Right lobe of liver (tissue), 6 donors: ENCODE measurements at regions not wholly inside any gene's neighbourhood (a gene's known extent, or its start where the extent isn't known, plus 50 kb on each side); places are given as distances from the start of the nearest gene placed in this dataset.
"Not testable (repeated sequence)": the region's sequence is repeated elsewhere in the genome, so short reads cannot be mapped to it uniquely, and the experiment has no call there.

Experiments
- ATAC-seq, 4 donors: fragments of 200-7000 bp; cut with Tn5 transposase; one replicate each; pipeline ENCODE4 v1.9.1; 2020; ENCODE audit warnings: mild to moderate bottlenecking in 4 of 4, moderate library complexity in 4 of 4
- DNase-seq, 3 donors: peaks; one replicate each; pipeline ENCODE4 v3.0.0-alpha.2; 2020
- H3K27ac ChIP-seq, 3 donors: fragments of 200-600 bp; one replicate each; pipeline ENCODE4 v1.8.0; 2022
- H3K27me3 ChIP-seq, 2 donors: fragments of 200-600 bp; one replicate each; pipeline ENCODE4 v1.8.0; 2022
- H3K36me3 ChIP-seq, 4 donors: fragments of 200-600 bp; sonication (generic) in 1 of 4; one replicate each; pipeline versions ENCODE4 v1.5.1 to v1.8.0; 2017 to 2022; ENCODE audit warnings: control low read depth in 1 of 4
- H3K4me1 ChIP-seq, 4 donors: fragments of 200-600 bp; sonication (generic) in 1 of 4; one replicate each; pipeline versions ENCODE4 v1.5.1 to v1.8.0; 2017 to 2022; ENCODE audit warnings: control low read depth in 1 of 4
- H3K4me3 ChIP-seq, 3 donors: fragments of 200-600 bp; one replicate each; pipeline ENCODE4 v1.8.0; 2022
- H3K9me3 ChIP-seq, 4 donors: fragments of 200-600 bp; sonication (generic) in 1 of 4; one replicate each; pipeline versions ENCODE4 v1.5.1 to v1.8.0; 2017 to 2022; ENCODE audit warnings: control low read depth in 1 of 4
- POLR2A ChIP-seq: fragments of 450-650 bp; IDR thresholded peaks from one replicate; pipeline ENCODE4 v1.6.1; 2017; ENCODE audit warnings: antibody characterized with exemption, mild to moderate bottlenecking
- WGBS: methylation state at CpG from one replicate; pipeline ENCODE4 v1.1.6; 2018; ENCODE audit warnings: low coverage, low lambda C conversion rate; ENCODE audit not compliant: insufficient coverage; ENCODE audit errors: missing lambda C conversion rate; 5-methylcytosine and 5-hydroxymethylcytosine counted together
- intact Hi-C, 2 donors: fragments of 100-400 bp; cut with DNase I; formaldehyde crosslinking; loops; one replicate each; pipeline versions ENCODE4 v1.11.2 to v1.14.1; 2022
- TF ChIP-seq, protein P1 (sequence below), 4 donors: fragments of 200-600 bp in 3 of 4; fragments of 450-650 bp in 1 of 4; IDR thresholded peaks; one replicate each; pipeline versions ENCODE4 v1.5.1 to v1.8.0; 2016 to 2022; ENCODE audit warnings: antibody characterized with exemption in 4 of 4, mild to moderate bottlenecking in 2 of 4
- donor health status: DM: no; HTN: yes; CAD: no.
- donor health status: DM: no; HTN: no; CAD: no.
- donor health status: DM: no; HTN: no; CAD: no.
- donor health status: DM: no; HTN: yes; CAD: no.
- donor health status: DM: no; HTN: yes; CAD: no.

GRCh38 chr9:105121861-105122430, 122.5 kb upstream of the SLC44A1 start:
- Histone ChIP-seq H3K27ac (no peak overlapping the region), H3K4me1 (peaks cover 0 to 6% (median 1%) of the 10 kb centered on the region in 4 donors), H3K36me3 (no peaks in the 10 kb centered on the region), H3K4me3 (no peak overlapping the region), H3K9me3 (no peaks in the 10 kb centered on the region), H3K27me3 (no peaks in the 10 kb centered on the region)
- ATAC-seq (no peak), DNase-seq (no peak)
- TF ChIP-seq, protein P1, sequence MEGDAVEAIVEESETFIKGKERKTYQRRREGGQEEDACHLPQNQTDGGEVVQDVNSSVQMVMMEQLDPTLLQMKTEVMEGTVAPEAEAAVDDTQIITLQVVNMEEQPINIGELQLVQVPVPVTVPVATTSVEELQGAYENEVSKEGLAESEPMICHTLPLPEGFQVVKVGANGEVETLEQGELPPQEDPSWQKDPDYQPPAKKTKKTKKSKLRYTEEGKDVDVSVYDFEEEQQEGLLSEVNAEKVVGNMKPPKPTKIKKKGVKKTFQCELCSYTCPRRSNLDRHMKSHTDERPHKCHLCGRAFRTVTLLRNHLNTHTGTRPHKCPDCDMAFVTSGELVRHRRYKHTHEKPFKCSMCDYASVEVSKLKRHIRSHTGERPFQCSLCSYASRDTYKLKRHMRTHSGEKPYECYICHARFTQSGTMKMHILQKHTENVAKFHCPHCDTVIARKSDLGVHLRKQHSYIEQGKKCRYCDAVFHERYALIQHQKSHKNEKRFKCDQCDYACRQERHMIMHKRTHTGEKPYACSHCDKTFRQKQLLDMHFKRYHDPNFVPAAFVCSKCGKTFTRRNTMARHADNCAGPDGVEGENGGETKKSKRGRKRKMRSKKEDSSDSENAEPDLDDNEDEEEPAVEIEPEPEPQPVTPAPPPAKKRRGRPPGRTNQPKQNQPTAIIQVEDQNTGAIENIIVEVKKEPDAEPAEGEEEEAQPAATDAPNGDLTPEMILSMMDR (IDR thresholded peaks at IDR 0.05), result no peak
- TF ChIP-seq POLR2A, result no peak
- 77% methylated on average over 3 of the region's 3 CpGs for WGBS
- intact Hi-C loops, result no loop called here

DNA sequence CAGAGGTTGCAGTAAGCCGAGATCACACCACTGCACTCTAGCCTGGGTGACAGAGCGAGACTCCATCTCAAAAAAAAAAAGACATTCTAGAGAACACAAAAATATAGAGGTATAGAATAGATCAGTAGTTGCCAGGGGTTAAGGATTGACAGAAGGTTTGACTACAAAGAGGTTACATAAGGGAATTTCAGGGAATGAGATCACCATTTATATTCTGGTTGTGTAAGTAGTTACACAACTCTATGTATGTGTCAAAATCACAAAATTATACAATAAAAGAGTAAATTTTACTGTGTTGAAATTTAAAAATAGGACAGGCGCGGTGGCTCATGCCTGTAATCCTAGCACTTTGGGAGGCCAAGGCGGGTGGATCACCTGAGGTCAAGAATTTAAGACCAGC, 119.9 kb upstream of the SLC44A1 start:
- H3K36me3 ChIP-seq, H3K27me3 ChIP-seq, DNase-seq, H3K9me3 ChIP-seq, H3K4me3 ChIP-seq, intact Hi-C loops, H3K4me1 ChIP-seq, H3K27ac ChIP-seq: not testable (repeated sequence)
- WGBS, result 63% methylated on average over 5 of the region's 5 CpGs
- ATAC-seq, result peak in 2 of 4 donors; percentile 57 to 59

DNA sequence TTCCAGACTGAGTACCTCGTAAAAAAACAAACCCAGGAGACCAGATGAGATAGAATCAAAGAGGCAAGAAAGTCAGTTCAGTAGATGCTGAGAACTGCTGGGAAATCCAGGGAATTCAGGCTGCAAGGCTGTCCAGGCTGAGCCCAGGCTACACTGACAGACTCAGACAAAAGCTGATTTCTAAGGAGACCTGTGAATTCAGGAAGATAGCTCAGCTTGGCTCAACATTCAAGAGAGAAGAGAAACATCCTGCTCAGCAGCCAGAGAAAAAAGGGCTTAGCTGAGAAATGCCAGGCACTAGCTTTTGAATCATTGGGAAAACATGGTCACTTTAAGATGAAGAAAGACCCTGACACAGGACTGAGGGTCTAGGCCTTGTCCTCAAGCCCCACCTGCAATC, 118.2 kb upstream of the SLC44A1 start:
- WGBS, result no CpG with 5 or more reads among the region's 1 CpG
- H3K9me3 ChIP-seq, result no peaks in the 10 kb centered on the region
- no peak for DNase-seq
- H3K27me3 ChIP-seq, result no peaks in the 10 kb centered on the region
- ATAC-seq, result peak in 1 of 4 donors; percentile 14
- H3K27ac ChIP-seq, result no peak overlapping the region
- H3K4me3 ChIP-seq, result no peak overlapping the region
- TF ChIP-seq, protein P1 (IDR thresholded peaks at IDR 0.05), result no peak
- no peak for TF ChIP-seq POLR2A
- no peaks in the 10 kb centered on the region for H3K36me3 ChIP-seq
- intact Hi-C loops, result no loop called here
- H3K4me1 ChIP-seq, result no peaks in the 10 kb centered on the region

DNA sequence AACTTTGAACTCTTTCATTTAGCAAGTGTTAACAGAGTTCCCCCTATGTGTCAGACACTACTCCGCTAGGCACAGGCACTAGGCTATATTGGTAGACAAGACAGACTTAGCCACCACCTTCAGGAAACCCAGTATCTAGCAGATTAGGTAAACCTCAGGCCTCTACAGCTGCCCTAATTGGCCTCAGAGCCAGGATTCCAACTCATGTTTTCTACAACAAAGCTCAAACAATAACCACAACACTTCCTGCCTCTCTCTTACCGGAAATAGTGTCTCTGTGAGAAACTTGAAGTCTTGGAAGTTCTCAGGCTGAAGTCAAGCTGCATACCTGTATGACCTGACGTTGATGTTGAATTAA, 116.6 kb upstream of the SLC44A1 start:
- 52% methylated on average over 2 of the region's 3 CpGs for WGBS
- H3K36me3 ChIP-seq, result no peaks in the 10 kb centered on the region
- no peak overlapping the region for H3K27ac ChIP-seq
- ATAC-seq, result peak; percentile 65 to 76 (median 66)
- no peaks in the 10 kb centered on the region for H3K9me3 ChIP-seq
- no peak for DNase-seq
- no peaks in the 10 kb centered on the region for H3K27me3 ChIP-seq
- no peak overlapping the region for H3K4me3 ChIP-seq
- intact Hi-C loops, result no loop called here
- no peaks in the 10 kb centered on the region for H3K4me1 ChIP-seq
- TF ChIP-seq, protein P1 (IDR thresholded peaks at IDR 0.05), result no peak
- no peak for TF ChIP-seq POLR2A

DNA sequence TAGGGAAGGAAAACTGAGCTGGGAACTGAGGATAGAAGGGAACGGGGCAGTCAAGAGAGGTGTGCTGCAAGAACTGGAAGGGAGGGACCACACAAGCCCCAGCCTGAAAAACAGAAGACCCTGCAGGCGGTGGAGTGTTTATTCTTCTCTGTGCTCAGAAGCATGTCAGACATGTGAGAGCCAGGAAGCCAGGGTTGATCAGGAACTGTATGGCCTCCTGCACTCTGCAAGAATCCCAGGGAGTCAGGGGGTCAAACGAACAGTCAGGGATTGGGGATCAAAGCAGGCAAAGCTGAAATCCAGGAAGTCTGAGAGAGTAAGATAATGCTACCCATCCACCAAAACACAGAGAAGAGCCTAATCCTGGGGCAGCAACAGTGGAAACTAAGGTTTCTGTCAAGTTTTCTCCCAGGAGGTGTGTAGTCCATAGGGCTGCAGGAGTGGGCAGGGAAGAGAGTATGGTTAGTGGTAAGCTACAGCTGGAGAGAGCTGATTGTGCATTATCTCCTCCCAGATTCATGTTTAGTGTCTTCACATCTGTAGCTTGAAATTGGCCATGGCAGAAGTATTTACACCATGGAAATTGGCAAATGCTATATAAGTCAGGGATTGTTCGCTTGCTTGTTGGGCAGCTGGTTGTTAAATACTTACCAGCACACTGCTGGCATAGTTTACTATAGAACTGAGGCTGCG, 115.4 kb upstream of the SLC44A1 start:
- WGBS, result 63% methylated on average over 3 of the region's 5 CpGs
- no peaks in the 10 kb centered on the region for H3K27me3 ChIP-seq
- H3K36me3 ChIP-seq, result no peaks in the 10 kb centered on the region
- intact Hi-C loops, result no loop called here
- ATAC-seq (peak; percentile 26 to 68 (median 40)), DNase-seq (no peak)
- H3K4me1 ChIP-seq, result no peaks in the 10 kb centered on the region
- H3K4me3 ChIP-seq, result no peak overlapping the region
- no peak overlapping the region for H3K27ac ChIP-seq
- no peaks in the 10 kb centered on the region for H3K9me3 ChIP-seq
- TF ChIP-seq POLR2A, result no peak
- TF ChIP-seq, protein P1 (IDR thresholded peaks at IDR 0.05), result no peak
